GM20431 (cell line): ENCODE measurements at regions not wholly inside any gene's neighbourhood (a gene's known extent, or its start where the extent isn't known, plus 50 kb on each side); places are given as distances from the start of the nearest gene placed in this dataset.
"Not testable (repeated sequence)": the region's sequence is repeated elsewhere in the genome, so short reads cannot be mapped to it uniquely, and the experiment has no call there.

Source experiments
- in situ Hi-C: fragments of 300-500 bp; cut with MseI, MboI; formaldehyde crosslinking; loops from one replicate; pipeline ENCODE4 v1.15.0; 2020; ENCODE audit warnings: low sequenced_read_pairs; ENCODE audit not compliant: unreplicated experiment

- in situ Hi-C loops = loop anchor here (5.0 kb wide), 1 partner anchor 38 kb away; a partner anchor contains a TSS
These were observed 82.6 kb downstream of the OR2B2 start for GRCh38 chr6:27829453-27830211.

- in situ Hi-C loops = not testable (repeated sequence)
These were observed 84.7 kb downstream of the OR2B2 start for GRCh38 chr6:27827477-27827876.

GRCh38 chr6:27826612-27826985 is 85.6 kb downstream of the OR2B2 start:
- in situ Hi-C loops = not testable (repeated sequence)

- in situ Hi-C loops = not testable (repeated sequence)
These were observed 86.2 kb downstream of the OR2B2 start for GRCh38 chr6:27825848-27826611.

GRCh38 chr6:27825025-27825793 is 87.0 kb downstream of the OR2B2 start:
- in situ Hi-C loops = no loop called here

GRCh38 chr6:27824211-27825024 is 87.8 kb downstream of the OR2B2 start:
- in situ Hi-C loops = not testable (repeated sequence)

- in situ Hi-C loops = not testable (repeated sequence)
These were observed 88.4 kb downstream of the OR2B2 start for GRCh38 chr6:27823714-27824210.

- in situ Hi-C loops = loop anchor here (10.0 kb wide), 1 partner anchor 1772 kb away; a partner anchor contains a TSS
These were observed 95.3 kb downstream of the OR2B2 start for GRCh38 chr6:27816906-27817305.

GRCh38 chr6:27814665-27815424 is 97.4 kb downstream of the OR2B2 start:
- in situ Hi-C loops = loop anchor here (10.0 kb wide), 1 partner anchor 1770 kb away; a partner anchor contains a TSS

- in situ Hi-C loops = loop anchor here (10.0 kb wide), 1 partner anchor 1770 kb away; a partner anchor contains a TSS
These were observed 97.9 kb downstream of the OR2B2 start for GRCh38 chr6:27814415-27814664.

- in situ Hi-C loops = loop anchor here (10.0 kb wide), 1 partner anchor 1768 kb away; a partner anchor contains a TSS
These were observed 99.2 kb downstream of the OR2B2 start for GRCh38 chr6:27812805-27813492.

GRCh38 chr6:27812078-27812804 is 100.0 kb downstream of the OR2B2 start:
- in situ Hi-C loops = loop anchor here (10.0 kb wide), 1 partner anchor 1767 kb away; a partner anchor contains a TSS

GRCh38 chr6:27811451-27811772 is 100.8 kb downstream of the OR2B2 start:
- in situ Hi-C loops = loop anchor here (10.0 kb wide), 1 partner anchor 1767 kb away; a partner anchor contains a TSS

GRCh38 chr6:27810768-27811450 is 101.3 kb downstream of the OR2B2 start:
- in situ Hi-C loops = loop anchor here (10.0 kb wide), 1 partner anchor 1766 kb away; a partner anchor contains a TSS

- in situ Hi-C loops = loop anchor here (10.0 kb wide), 1 partner anchor 1765 kb away; a partner anchor contains a TSS
These were observed 102.0 kb downstream of the OR2B2 start for GRCh38 chr6:27809939-27810767.
